PC-9 (cell line): ENCODE measurements at regions not wholly inside any gene's neighbourhood (a gene's known extent, or its start where the extent isn't known, plus 50 kb on each side); places are given as distances from the start of the nearest gene placed in this dataset.

Source experiments
- EZH2 ChIP-seq: fragments of 200-600 bp; sonication (generic); IDR thresholded peaks from 2 replicates; pipeline ENCODE4 v1.8.0; 2017; ENCODE audit warnings: antibody characterized with exemption, low read depth
- TF ChIP-seq, protein P1 (sequence below): fragments of 200-600 bp; sonication (generic); conservative IDR thresholded peaks from 2 replicates; pipeline ENCODE4 v1.6.1; 2017; ENCODE audit warnings: mixed run types, antibody characterized with exemption, mild to moderate bottlenecking, moderate library complexity

DNA sequence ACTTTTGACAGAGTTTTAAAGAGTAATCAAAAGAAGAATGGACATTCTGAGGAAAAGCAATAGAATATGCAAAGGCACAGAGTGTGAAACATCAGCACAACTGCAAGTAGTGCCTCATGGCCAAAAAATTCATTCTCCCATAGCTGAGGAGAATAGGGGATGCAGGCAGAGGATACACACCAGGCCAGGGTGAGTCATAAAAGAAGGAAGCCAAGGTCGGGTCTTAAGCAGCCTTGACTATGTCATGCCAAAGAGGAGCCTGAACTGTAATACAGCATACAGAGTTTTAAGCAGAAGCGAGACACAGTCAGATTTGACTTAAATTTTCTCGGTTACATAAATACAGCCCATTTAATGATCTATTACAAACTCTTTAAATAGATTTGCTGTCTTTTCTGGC lies 165.0 kb downstream of the LNPK start:
- TF ChIP-seq, protein P1, sequence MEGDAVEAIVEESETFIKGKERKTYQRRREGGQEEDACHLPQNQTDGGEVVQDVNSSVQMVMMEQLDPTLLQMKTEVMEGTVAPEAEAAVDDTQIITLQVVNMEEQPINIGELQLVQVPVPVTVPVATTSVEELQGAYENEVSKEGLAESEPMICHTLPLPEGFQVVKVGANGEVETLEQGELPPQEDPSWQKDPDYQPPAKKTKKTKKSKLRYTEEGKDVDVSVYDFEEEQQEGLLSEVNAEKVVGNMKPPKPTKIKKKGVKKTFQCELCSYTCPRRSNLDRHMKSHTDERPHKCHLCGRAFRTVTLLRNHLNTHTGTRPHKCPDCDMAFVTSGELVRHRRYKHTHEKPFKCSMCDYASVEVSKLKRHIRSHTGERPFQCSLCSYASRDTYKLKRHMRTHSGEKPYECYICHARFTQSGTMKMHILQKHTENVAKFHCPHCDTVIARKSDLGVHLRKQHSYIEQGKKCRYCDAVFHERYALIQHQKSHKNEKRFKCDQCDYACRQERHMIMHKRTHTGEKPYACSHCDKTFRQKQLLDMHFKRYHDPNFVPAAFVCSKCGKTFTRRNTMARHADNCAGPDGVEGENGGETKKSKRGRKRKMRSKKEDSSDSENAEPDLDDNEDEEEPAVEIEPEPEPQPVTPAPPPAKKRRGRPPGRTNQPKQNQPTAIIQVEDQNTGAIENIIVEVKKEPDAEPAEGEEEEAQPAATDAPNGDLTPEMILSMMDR: no peak
- TF ChIP-seq EZH2: no peak
